BJ (cell line): ENCODE measurements at regions not wholly inside any gene's neighbourhood (a gene's known extent, or its start where the extent isn't known, plus 50 kb on each side); places are given as distances from the start of the nearest gene placed in this dataset.

Experiments used
- CTCF ChIA-PET: fragments of 350-600 bp; formaldehyde crosslinking; extraction: SDS; loops from one replicate; lab custom pipeline; 2021; ENCODE audit warnings: antibody characterized with exemption, inconsistent platforms; lab: Yijun Ruan, JAX
- POLR2A ChIA-PET: fragments of 300-600 bp; sonication (Branson Sonifier 250); formaldehyde crosslinking; extraction: SDS; loops from one replicate; lab custom pipeline; 2021; ENCODE audit warnings: antibody characterized with exemption; lab: Charles Lee
- DNase-seq: peaks from one replicate; pipeline ENCODE4 v3.0.0-alpha.2; 2011; ENCODE audit warnings: low read depth
- H3K27me3 ChIP-seq: 2 replicates; pipeline ENCODE4 v1.6.0; 2011; ENCODE audit warnings: low read length; ENCODE audit not compliant: control insufficient read depth, insufficient read depth
- H3K36me3 ChIP-seq: 2 replicates; pipeline ENCODE4 v1.5.1; 2011; ENCODE audit warnings: low read length; ENCODE audit not compliant: control insufficient read depth, insufficient read depth
- H3K4me3 ChIP-seq: 2 replicates; pipeline ENCODE4 v1.5.1; 2011; ENCODE audit warnings: low read depth, mild to moderate bottlenecking, control low read depth, low read length
- CTCF ChIP-seq: IDR thresholded peaks from 2 replicates; pipeline ENCODE4 v1.5.1; 2011; ENCODE audit warnings: low read depth, mild to moderate bottlenecking, control low read depth, inconsistent platforms, low read length, moderate library complexity; ENCODE audit not compliant: insufficient read depth

DNA sequence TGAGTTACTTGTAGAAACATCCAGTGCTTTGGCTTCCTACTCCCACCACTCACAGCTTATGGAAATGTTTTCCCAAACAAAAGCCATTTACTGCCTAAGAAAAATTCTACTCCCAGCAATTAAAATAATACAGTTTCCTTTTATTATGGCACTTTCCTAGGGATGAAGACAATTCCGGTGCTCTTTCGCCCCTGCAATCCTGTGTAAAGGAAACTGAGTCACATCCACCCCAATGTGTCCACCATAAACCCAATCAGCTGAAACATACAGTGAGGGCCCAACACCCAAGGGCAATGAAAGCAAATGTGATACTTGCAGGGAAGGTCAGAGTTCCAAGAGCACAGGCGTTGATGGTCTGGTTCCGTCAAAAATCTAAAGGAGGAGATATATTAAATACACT lies 62.0 kb upstream of the ST3GAL5 start:
- Histone ChIP-seq H3K4me3 (no peak overlapping the region), H3K36me3 (no peaks in the 10 kb centered on the region), H3K27me3 (peaks cover 3% of the 10 kb centered on the region)
- ChIA-PET CTCF (interaction anchor here (1.2 to 1.4 kb wide), 2 partner anchors 22 to 128 kb away, joined by 3 read pairs; no protein-coding TSS in a partner anchor), POLR2A (no interaction called here)
- no peak for TF ChIP-seq CTCF
- DNase-seq, result no peak

DNA sequence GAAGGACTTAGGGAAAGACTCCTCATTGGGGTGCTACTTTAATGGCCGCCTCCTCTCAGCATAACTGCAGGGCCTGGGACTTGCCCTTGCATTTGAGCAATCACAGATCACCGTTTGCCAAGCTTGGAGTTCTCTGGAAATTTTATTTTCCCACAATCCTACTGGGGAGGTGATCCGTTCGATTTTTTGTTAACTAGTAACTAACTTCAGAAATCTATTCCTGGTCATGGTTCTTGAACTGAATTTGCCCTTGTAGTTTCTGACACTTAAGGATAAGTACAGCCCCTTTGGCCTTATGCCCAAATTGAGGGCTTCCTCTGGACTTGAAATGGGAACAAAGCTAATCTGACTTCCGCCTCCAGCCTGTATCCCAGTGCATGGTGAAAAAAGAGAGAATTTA lies 60.5 kb upstream of the ST3GAL5 start:
- ChIA-PET POLR2A (no interaction called here), CTCF (interaction anchor here (1.0 to 1.4 kb wide), 2 partner anchors 13 to 60 kb away, joined by 3 read pairs; no protein-coding TSS in a partner anchor)

GRCh38 chr2:85947593-85947992 lies 58.8 kb upstream of the ST3GAL5 start:
- H3K27me3 ChIP-seq, result peaks cover 3% of the 10 kb centered on the region
- H3K36me3 ChIP-seq, result no peaks in the 10 kb centered on the region
- H3K4me3 ChIP-seq, result no peak overlapping the region
- ChIA-PET CTCF (no interaction called here), POLR2A (interaction anchor here (0.6 kb wide), 1 partner anchor 138 kb away, joined by 5 read pairs; no protein-coding TSS in a partner anchor)
- TF ChIP-seq CTCF, result no peak
- no peak for DNase-seq

More for the DNA sequence above, 60.5 kb upstream of the ST3GAL5 start:
- H3K27me3 ChIP-seq, result peaks cover 3% of the 10 kb centered on the region
- no peak for DNase-seq
- H3K36me3 ChIP-seq, result no peaks in the 10 kb centered on the region
- H3K4me3 ChIP-seq, result no peak overlapping the region
- TF ChIP-seq CTCF, result no peak

DNA sequence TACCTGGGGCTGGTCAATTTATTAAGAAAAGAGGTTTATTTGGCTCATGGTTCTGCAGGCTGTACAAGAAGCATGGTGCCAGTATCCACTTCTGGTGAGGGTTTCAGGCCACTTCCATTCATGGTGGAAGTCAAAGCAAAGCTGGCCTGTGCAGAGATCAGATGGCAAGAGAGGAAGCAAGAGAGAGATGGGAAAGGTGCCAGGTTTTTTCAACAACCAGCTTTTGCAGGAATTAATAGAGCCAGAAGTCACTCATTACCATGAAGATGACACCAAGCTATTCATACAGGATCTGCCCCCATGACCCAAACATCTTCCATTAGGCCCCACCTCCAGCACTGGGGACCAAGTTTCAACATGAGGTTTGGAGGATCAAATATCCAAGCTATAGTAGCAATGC lies 56.8 kb upstream of the ST3GAL5 start:
- CTCF ChIA-PET, result interaction anchor here (0.7 to 0.9 kb wide), 4 partner anchors 9 to 58 kb away, joined by 3 to 4 read pairs (median 3); partner anchors contain the start of gene ST3GAL5
- no peak for TF ChIP-seq CTCF
- no peak overlapping the region for H3K4me3 ChIP-seq
- no peaks in the 10 kb centered on the region for H3K36me3 ChIP-seq
- POLR2A ChIA-PET, result no interaction called here
- peaks cover 2% of the 10 kb centered on the region for H3K27me3 ChIP-seq
- DNase-seq, result no peak

DNA sequence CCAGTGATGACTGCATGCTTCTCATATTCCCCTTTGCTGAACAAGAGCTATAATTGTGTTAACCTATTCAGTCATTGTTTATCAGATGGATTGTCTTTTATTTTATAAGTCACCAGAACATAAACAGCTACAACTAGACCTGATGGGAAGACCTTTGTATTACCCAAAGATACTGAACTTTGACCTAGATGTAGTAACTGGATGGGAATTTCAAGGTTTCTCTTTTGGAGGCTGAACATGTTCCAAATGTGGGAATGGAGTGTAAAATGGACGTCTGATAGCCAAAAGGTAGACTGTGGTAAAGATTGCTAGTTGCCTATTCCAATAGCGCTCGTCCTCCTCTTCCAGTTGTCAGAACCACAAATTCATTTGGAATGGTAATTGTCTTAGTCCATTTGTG lies 56.4 kb upstream of the ST3GAL5 start:
- Histone ChIP-seq H3K36me3 (no peaks in the 10 kb centered on the region), H3K27me3 (peaks cover 4% of the 10 kb centered on the region), H3K4me3 (no peak overlapping the region)
- no peak for TF ChIP-seq CTCF
- DNase-seq, result no peak
- ChIA-PET CTCF (interaction anchor here (0.5 to 0.8 kb wide), 3 partner anchors 13 to 264 kb away, joined by 3 to 4 read pairs (median 3); partner anchors contain the start of gene ST3GAL5), POLR2A (no interaction called here)
